ENCODE measurements at regions not wholly inside any gene's neighbourhood (a gene's known extent, or its start where the extent isn't known, plus 50 kb on each side); places are given as distances from the start of the nearest gene placed in this dataset.
A peak's percentile ranks its signal among the peaks of the same experiment; 100 is the strongest.

DNA sequence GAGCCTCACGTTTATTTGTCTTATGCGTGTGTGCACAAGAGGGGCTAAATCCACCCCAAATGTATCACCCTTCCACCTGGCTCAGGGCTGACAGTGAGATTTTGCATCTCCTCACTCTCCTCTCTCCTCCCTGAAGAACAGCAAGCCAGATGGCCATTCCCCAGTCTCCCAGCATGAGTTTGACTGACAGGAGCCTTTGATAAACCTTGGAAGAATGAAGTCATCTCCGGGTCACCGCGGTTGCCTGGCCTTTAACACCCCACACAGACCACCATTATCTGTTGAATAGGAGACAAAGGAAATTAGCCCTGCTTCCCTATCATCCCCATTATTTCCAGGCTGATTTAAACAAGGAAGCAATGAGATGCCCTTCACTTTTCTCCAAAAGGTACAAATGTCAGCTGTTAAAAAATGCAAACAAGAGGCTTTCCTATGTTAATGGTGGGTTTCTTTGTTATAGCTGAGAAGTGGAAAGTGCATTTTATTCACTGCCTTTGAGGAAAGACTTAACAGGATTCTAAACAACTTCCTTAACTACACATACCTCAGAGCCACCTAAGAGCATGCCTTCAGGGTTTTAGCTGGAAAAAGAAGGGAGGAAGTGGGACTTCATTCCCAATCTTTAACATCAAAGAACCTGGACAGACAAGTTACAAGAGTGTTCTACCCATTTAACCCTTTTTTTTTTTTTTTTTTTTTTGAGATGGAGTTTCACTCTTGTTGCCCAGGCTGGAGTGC, 524.8 kb upstream of the ID4 start:
- 0% methylated on average over 5 of the region's 5 CpGs; no CpG with 5 or more reads in 1 of the 2 experiments for WGBS, 2 experiments (ENCODE audit: insufficient coverage in 1 of 2, insufficient read length in 1 of 2)
- peak overlapping the region; percentile 27 for H3K4me3 Mint-ChIP-seq

GRCh38 chr6:19317431-19317986, 519.7 kb upstream of the ID4 start:
- H3K9me3 Mint-ChIP-seq = no peaks in the 10 kb centered on the region
- DNase-seq = no peak
- H3K4me1 Mint-ChIP-seq = peaks cover 2% of the 10 kb centered on the region

More for the DNA sequence above, 524.8 kb upstream of the ID4 start:
- H3K9me3 ChIP-seq (ENCODE audit: control insufficient read depth, low read length) = no peaks in the 10 kb centered on the region
- Mint-ChIP-seq H3K36me3 (ENCODE audit: low read depth) (no peaks in the 10 kb centered on the region), H3K4me1 (peaks cover 21% of the 10 kb centered on the region), H3K27ac (peak overlapping the region; percentile 90), H3K27me3 (ENCODE audit: insufficient read depth) (no peaks in the 10 kb centered on the region), H3K9me3 (no peaks in the 10 kb centered on the region)
- H3K27me3 ChIP-seq (ENCODE audit: control insufficient read depth, insufficient read depth, low read length, poor library complexity, severe bottlenecking) = no peaks in the 10 kb centered on the region
- H3K27ac ChIP-seq (ENCODE audit: low read depth, low read length) = peak overlapping the region; percentile 93
- no peak for TF ChIP-seq CTCF (conservative IDR thresholded peaks at IDR 0.05)
- H3K4me3 ChIP-seq (ENCODE audit: low read length) = peak overlapping the region; percentile 72
- no peaks in the 10 kb centered on the region for H3K36me3 ChIP-seq (ENCODE audit: control insufficient read depth, insufficient read depth, low read length)
- peak overlapping the region; percentile 37 for H3K9ac ChIP-seq (ENCODE audit: extremely low read depth, low read length, poor library complexity, severe bottlenecking)
- peak; percentile 92 for DNase-seq
- no peaks in the 10 kb centered on the region for H3K4me1 ChIP-seq (ENCODE audit: control insufficient read depth, insufficient read depth, low read length)

DNA sequence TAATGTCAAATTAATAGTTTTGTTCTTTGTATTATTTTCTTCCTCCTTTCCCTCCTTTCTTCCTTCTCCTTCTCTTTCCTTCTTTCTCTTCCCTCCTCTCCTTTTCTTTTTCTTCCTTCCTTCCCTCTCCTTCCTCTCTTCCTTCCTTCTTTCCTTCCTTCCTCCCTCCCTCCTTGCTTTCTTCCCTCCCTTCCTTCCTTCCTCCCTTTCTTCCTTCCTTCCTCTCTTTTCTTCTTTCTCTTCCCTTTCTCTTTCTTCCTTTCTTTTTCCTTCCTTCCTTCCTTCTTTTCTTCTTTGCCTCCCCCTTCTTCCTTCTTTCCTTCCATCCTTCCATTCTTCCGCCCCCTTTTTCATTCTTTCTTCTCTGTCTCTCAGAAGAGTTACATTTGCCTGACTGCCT, 518.2 kb upstream of the ID4 start:
- Histone ChIP-seq H3K9ac (ENCODE audit: extremely low read depth, low read length, poor library complexity, severe bottlenecking) (no peak overlapping the region), H3K27me3 (ENCODE audit: control insufficient read depth, insufficient read depth, low read length, poor library complexity, severe bottlenecking) (no peaks in the 10 kb centered on the region), H3K4me1 (ENCODE audit: control insufficient read depth, insufficient read depth, low read length) (no peaks in the 10 kb centered on the region), H3K4me3 (ENCODE audit: low read length) (no peak overlapping the region), H3K27ac (ENCODE audit: low read depth, low read length) (no peak overlapping the region), H3K9me3 (ENCODE audit: control insufficient read depth, low read length) (no peaks in the 10 kb centered on the region), H3K36me3 (ENCODE audit: control insufficient read depth, insufficient read depth, low read length) (no peaks in the 10 kb centered on the region)
- DNase-seq = no peak
- Mint-ChIP-seq H3K36me3 (ENCODE audit: low read depth) (no peaks in the 10 kb centered on the region), H3K4me3 (no peak overlapping the region), H3K27ac (no peak overlapping the region), H3K27me3 (ENCODE audit: insufficient read depth) (no peaks in the 10 kb centered on the region), H3K9me3 (no peaks in the 10 kb centered on the region), H3K4me1 (no peaks in the 10 kb centered on the region)
- 80 to 85% methylated on average over 1 of the region's 1 CpG for WGBS, 2 experiments (ENCODE audit: insufficient coverage in 1 of 2, insufficient read length in 1 of 2)
- no peak for TF ChIP-seq CTCF (conservative IDR thresholded peaks at IDR 0.05)

More at GRCh38 chr6:19317431-19317986, 519.7 kb upstream of the ID4 start:
- no peaks in the 10 kb centered on the region for H3K4me1 ChIP-seq (ENCODE audit: control insufficient read depth, insufficient read depth, low read length)
- no peaks in the 10 kb centered on the region for H3K9me3 ChIP-seq (ENCODE audit: control insufficient read depth, low read length)
- WGBS, 2 experiments (ENCODE audit: insufficient coverage in 1 of 2, insufficient read length in 1 of 2) = 92 to 95% methylated on average over 3 of the region's 3 CpGs
- Mint-ChIP-seq H3K27ac (no peak overlapping the region), H3K36me3 (ENCODE audit: low read depth) (no peaks in the 10 kb centered on the region), H3K4me3 (no peak overlapping the region), H3K27me3 (ENCODE audit: insufficient read depth) (no peaks in the 10 kb centered on the region)
- no peaks in the 10 kb centered on the region for H3K27me3 ChIP-seq (ENCODE audit: control insufficient read depth, insufficient read depth, low read length, poor library complexity, severe bottlenecking)
- H3K36me3 ChIP-seq (ENCODE audit: control insufficient read depth, insufficient read depth, low read length) = no peaks in the 10 kb centered on the region
- no peak for TF ChIP-seq CTCF (conservative IDR thresholded peaks at IDR 0.05)
- no peak overlapping the region for H3K27ac ChIP-seq (ENCODE audit: low read depth, low read length)
- no peak overlapping the region for H3K9ac ChIP-seq (ENCODE audit: extremely low read depth, low read length, poor library complexity, severe bottlenecking)
- no peak overlapping the region for H3K4me3 ChIP-seq (ENCODE audit: low read length)

Data from endodermal cell (in vitro differentiated cells).